Eye (tissue), 1 donor: ENCODE measurements at regions not wholly inside any gene's neighbourhood (a gene's known extent, or its start where the extent isn't known, plus 50 kb on each side); places are given as distances from the start of the nearest gene placed in this dataset.
"Not testable (repeated sequence)": the region's sequence is repeated elsewhere in the genome, so short reads cannot be mapped to it uniquely, and the experiment has no call there.

Experiments used
- DNase-seq: peaks from one replicate; pipeline ENCODE4 v3.0.0-alpha.2; 2015

DNA sequence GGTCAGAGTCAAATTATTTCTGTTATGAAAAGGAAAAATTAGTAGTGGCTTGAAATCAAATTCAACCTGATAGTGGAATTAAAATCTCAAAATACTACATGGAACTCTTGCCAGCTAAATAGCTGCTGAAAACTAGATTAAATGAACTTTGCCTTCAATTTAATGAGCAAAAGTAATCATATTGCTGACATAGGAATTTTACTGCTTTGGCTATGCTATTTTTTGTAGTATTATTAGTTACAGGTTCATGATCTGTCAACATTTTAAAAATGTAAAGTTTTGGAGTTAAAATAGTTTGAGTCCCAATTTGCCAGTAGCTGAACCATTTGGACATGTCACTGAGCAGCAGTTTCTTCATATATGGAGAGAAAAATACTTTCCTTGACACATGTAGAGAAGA lies 81.4 kb downstream of the RERGL start:
- DNase-seq: no peak

DNA sequence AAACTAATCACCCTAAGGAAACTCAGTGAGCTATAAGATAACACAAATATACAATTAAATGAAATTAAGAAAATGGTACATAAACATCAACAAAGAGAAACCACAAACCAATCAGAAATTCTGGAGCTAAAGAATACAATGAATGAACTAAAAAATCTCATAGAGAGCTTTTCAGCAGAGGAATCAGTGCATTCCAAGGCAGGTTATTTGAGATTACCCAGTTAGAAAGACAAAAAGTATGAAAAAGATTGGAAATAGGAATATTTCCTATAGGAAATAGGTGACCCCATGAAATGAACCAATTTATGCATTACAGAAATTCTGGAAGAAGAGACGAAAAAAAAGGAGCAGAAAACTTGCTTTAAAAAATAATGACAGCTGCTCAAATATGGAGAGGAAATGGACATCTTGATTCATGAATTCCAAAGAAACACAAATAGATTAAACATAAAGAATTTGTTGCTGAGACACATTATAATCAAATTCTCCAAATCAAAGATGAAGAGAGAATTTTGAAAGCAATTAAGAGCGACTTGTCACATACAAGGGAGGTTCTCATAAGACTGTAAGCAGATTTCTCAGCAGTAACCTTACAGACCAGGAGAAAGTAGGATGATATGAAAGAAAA lies 90.7 kb downstream of the RERGL start:
- DNase-seq: no peak

DNA sequence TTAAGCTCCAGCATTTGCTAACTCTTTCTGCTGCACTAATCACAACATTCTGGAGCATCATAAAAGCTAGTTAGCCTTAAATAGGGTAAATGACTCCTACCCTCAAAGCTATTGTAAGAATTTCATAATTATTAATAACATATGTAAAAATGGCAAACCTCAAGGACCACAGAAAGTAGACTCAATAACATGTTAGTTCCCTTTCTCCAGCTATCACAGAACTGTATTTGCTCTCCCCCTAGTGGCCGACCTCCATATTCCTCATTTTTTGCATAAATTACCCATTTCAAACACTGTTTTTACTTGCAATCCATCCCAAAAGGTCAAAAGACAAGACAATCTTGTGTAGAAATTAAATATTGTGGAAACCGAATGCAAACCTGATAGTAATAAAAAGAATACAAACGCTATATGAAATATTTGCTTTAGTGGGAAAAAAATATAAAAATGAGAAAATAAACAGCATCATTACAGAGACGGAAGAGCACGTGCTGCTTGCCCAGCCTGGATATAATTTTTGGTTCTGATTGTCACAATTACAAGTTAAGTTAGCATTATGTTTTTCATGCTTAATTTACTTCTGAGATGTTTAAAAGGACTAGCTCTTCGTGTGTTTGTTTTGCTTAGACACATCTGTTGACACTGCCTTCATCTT lies 97.9 kb downstream of the RERGL start:
- peak; percentile 81 for DNase-seq

DNA sequence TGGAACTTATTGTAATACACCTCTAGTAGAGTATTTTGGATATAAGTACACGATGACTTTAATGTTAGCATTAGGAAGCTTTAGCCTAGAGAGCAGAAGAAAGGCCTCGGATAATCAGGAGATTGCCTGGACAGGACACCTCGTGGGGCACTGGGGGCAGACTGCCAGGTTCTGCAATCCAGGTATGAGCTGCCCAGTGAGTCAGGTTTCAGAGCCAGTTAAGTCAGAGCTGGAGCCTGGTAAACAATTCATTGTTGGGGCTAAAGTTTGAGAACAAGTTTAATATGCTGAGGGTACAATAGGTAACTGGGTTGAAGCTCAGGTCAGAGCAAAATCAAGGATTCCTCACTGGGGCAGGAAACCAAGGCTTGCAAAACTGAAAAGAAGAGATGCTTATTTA lies 107.4 kb downstream of the RERGL start:
- no peak for DNase-seq

DNA sequence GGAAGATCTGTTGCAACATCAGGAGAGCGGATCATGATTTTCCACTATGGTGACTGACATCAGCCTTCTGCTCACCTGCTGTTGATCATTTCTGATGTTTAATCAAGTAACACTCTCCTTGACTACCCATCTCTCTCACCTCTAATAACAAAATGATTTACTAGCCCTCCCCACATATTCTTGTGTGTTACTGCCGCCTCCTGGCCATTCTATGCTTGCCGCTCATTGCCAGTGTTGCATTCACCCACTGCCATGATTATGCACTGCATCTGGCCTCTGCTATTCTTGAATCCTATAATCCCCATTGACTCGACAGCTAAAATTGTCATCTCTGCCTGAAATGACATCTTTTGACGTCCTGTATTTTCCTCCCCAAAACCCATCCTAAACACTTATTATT lies 113.8 kb downstream of the RERGL start:
- no peak for DNase-seq

DNA sequence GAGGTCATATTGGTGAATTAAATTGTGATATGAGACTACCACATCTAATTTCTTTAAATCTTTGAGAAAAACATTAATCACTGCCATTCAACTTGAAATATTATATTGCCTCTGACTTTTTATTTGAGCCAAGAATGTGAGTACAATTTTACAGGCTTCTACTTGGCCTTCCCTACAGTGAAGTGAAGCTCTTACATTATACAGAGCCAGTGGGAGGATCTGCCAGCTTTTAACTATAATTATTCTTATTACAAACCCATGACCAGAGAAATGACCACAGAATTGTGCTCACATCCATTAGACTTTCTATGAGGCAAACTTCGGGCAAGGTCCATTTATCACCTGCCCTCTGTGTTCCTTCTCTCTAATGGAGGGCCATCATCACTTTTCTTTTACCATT lies 114.2 kb downstream of the RERGL start:
- no peak for DNase-seq

DNA sequence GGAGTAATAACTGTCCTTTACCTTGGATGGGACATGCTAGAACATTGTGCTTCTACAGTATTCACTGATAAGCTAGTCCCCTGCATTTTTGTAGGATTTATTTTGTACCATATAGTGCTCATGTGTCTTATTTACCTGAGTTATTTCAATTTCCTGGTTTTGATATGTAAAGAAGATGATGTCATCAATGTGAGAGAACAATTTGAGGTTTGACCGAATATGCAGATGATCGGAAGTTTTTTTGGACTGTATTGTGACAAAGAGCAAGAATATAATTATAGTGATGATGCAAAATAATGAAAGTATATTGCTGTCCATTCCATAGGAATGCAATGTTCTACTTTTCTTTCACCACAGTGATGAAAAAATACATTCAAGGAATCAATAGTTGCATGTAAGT lies 114.8 kb downstream of the RERGL start:
- no peak for DNase-seq

DNA sequence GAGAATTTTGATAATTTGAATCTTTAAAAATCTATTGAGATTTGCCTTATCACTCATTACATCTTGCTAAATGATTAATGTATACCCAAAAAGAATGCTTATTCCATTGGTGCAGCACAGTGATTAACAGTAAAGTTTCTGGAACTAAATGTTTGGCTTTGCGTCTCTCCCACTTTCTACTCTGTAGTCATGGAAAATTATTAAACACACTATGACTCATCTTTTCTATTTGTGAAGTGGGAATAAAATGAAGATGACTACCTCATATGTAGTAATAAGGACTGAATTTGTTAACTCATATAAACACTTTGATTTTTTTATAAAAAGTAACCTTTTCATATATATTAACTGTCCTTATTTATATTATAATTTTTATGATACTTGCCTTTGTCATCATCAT lies 118.1 kb downstream of the RERGL start:
- no peak for DNase-seq

DNA sequence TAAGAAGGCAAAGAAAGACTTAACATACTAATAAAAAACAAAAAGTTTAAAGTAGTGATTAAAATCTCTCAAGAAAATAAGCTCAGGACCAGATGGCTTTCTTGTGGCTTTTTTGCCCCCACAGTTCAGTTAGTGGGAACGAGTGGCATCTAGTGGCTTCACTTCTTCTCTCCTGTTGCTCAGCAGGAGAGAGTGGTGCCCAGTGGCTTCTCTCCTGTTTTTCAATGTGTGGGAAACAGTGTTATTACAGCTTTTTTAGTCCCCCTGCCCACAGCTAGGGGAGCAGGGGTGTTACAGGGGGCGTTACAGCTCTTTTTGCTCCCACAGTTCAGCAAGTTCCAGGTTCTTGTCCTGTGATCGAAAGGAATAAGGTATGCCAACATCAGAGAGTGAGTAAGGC lies 135.2 kb downstream of the RERGL start:
- DNase-seq: no peak

DNA sequence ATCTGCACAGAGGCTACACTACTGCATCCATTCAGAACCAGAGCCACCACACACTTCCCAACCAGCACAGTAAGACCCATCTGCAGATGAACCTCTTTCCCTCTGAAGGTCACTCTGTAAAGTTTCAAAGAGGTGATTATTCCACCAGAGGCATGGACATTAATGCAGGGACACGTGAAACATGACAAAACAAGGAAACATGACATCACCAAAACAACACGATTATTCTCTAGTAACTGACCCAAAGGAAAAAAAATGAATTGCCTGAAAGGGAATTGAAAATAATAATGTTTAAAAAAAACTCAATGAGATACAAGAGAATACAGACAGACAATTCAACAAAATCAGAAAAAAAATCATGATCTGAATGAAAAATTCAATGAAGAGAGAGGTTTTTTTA lies 139.1 kb downstream of the RERGL start:
- no peak for DNase-seq

DNA sequence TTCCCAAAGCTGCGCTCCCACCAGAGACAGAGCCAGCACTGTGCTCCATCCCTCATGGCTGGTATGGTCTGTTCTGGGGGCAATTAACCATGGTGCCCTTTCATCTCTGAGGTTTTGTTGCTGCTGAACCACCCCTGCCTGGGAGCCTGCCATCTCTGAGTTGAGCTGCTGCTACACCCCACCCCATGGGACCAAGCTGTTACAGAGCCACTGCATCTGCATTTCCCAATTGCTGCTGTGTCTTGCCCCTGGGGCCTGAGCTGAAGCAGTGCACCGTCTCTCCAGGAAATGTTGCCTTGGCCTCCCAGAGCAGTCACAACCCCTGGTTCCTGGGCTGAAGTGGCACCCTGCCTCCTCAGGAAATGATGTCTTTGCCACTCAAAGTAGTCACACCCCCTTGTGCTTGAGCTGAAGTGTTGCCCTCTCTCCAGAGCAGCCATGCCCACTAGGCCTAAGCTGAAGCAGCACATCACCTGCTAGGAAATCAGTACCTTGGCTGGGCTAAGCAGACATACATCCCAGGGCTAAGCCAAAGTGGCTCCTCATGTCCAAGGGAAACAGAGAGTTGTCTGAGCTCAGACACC lies 140.3 kb downstream of the RERGL start:
- no peak for DNase-seq

DNA sequence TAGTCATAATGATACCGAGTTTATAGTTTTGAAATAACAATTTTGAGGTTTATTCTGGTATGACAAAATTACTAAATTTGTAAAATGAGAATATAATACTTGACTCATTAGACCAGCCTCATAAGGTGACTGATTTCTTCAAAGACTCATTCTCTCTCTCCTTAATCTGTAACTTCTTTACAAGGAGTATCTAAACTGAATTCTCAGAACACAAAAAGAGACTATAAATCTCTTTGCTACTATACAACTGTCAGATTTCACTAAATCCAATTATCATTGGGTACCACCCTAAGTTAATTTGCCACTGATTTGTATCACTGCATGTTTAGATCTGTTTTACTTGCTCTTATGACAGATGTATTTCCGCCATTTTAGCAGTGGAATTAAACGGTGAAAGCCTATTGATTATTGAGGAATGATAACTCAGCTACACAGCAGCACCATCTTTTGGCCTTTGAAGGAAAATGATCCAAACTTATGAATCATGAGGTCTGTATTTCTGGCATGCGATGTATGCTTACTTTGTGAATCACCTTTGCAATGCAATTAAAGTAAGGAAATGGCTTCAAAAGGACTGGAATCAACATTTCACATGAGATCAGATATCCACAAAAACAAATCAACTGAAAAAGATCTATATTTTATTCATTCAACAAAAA lies 161.2 kb downstream of the RERGL start:
- peak; percentile 38 for DNase-seq

DNA sequence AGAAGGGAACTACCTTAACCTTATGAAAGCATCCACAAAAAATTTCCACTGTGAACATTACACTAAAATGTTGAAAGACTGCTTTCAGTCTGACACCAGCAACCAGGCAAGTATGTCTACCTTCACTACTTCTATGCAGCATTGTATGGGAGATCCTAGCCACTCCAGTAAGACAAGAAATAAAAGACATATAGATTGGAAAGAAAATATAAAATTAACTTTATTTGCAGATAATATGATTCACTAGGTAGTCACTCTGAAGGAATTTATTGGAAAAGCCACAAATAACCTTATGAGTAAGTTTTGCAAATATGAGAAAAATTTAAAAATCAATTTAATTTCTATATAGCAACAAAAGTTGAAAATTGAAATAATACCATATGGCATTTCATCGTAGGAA lies 172.0 kb downstream of the RERGL start:
- no peak for DNase-seq

DNA sequence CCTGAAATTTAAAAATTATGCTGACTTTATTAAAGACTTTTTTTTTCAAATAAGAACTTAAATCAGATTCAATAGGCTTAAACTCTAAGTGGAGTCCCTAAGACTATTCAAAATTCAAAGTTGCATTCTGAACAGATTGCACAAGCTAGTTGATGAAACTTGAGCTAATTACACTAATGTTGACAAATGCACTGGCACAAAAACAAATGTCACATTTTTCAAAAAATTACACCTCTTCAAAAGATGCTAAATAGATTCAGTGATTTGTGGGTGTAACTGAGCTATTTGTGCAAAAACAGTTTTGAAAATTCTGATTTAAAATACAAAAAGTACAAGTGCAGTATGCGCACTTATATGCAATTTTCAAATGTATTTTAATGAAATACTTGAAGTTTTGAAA lies 205.4 kb downstream of the RERGL start:
- no peak for DNase-seq

DNA sequence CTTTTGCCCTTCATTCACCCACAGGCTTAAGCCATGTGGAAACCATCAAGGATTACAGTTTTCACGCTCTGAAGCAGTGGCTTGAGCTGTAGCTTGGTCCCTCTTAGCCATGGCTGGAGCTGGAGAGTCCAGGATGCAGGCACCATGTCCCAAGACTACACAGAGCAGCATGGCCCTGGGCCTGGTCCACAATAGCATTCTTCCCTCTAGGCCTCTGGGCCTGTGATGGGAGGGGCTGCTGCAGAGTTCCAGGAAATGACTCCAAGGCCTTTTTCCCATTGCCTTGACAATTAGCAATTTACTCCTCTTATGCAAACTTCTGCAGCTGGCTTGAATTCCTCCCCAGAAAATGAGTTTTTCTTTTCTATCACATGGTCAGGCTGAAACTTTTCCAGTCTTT lies 211.3 kb downstream of the RERGL start:
- no peak for DNase-seq

DNA sequence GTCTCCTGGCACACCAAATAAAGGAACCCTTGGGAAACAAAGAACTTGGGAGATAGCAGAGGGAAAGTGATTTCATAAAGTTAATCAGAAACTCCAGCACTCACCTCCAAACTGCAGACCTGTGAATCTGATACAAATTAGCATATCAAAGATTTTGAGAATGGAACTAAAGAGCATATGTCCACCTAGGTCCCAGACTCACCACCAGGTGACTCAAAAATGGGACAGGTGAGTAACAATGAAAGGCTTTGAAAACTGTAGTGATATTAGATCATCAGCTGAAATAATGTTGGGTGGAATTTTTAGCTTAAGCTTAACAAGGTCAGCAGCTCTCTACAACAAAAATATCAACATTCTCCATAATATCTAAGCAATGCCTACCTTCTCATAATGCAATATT lies 214.8 kb downstream of the RERGL start:
- DNase-seq: no peak

DNA sequence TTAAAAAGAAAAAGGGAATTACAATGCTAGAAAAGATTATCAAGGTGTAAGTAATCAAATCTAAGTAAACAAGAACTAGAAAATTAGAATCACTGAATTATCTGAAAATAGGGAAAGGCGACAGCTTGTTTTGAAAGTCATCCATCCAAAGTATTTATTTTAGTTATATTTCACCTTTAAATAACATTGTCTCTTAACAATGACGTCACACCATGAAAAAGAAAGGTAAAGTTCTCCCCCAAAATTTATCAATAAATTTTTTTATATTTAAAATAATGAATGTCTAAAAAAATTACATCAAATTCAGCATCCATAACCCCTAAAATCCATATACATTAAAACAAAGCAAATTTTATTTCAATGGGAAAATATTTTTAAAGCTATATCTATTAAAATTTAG lies 223.2 kb downstream of the RERGL start:
- no peak for DNase-seq

DNA sequence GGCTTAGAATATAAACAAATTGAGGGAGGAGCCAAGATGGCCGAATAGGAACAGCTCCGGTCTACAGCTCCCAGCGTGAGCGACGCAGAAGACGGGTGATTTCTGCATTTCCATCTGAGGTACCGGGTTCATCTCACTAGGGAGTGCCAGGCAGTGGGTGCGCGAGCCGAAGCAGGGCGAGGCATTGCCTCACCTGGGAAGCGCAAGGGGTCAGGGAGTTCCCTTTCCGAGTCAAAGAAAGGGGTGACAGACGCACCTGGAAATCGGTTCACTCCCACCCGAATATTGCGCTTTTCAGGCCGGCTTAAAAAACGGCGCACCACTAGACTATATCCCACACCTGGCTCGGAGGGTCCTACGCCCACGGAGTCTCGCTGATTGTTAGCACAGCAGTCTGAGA lies 234.4 kb downstream of the RERGL start:
- not testable (repeated sequence) for DNase-seq

DNA sequence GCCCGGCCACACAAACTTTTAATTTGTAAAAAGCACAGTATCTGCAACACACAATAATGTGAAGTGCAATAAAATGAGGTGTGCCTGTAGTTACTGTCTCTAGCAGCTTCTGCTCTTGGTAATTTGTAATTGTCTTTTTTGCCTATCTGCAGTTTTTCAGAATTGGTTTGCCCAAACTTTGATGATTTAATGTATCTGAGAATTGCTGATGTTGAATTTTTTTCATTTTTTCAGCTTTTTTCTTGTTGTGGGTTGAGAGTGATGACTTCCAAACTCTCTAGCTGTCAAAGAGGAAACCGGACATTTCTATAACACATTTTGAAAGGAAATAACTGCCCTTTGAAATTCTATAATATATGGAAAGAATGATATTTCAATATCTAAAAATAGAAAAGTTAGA lies 236.9 kb downstream of the RERGL start:
- no peak for DNase-seq

DNA sequence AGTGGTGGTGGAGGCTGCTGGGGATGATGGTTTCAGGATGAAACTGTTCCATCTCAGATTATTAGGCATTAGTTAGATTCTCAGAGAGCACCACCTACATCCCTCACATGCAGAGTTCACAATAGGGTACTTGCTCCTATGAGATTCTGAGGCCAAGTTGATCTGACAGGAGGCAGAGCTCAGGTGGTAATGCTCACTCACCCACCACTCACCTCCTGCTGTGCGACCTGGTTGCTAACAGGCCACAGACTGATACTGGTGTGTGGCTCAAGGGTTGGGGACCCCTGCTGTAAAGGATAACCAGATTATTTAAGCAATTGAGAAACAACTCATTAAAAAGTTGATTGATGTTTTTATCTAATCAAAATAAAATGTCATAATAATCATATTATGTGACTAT lies 248.5 kb downstream of the RERGL start:
- DNase-seq: peak; percentile 80

DNA sequence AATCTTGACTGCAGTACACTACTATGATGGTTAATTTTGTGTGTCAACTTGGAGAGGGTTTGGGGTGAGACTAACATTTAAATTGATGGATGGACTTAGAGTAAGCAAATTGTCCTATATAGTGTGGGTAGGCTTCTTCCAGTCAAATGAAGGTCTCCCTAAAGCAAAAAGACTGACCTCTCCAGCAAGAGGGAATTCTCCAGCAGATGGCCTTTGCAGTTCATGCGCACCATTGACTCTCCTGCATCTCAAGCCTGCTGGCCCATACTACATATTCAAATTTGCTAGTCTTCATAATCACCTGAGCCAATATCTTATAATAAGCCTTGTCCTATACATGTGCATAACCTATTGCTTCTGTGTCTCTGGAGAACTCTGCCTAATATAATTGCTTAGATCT lies 260.2 kb downstream of the RERGL start:
- no peak for DNase-seq

DNA sequence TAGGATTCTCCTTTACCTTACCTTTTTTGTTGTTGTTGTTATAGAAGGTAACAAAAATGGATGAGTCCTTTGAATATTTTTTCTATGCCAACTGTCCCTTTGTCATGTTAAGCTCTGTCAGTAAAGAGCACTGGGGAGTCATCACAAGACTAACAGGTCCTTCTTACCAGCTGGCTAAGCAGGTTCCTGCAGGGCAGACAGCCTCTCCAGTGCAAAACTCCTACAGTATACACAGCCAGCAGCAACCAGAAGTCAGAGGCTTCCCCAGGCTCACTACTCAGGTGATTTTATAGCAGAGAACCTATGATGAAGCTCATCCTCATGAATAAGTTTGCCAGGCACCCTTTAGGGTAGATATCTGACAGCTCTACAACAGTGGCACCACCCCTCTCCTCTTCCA lies 271.1 kb downstream of the RERGL start:
- no peak for DNase-seq

DNA sequence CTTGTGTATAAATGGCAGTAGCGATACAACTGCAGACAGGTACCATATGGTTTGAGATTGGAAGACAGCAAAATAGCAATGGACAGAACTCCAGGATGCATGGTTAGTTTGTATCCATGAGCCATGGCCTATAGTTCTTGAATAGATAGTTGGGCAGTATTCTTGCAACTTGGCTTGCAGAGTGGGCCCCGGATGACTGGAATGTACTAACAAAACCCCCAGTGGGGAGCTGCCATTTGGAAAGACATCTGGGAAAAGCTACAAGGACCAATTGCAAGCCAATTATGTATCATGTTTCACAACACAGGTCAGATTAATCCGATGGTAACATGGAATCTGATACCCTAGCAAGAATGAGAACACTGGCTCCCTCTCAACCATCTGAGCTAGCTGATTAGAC lies 279.6 kb downstream of the RERGL start:
- DNase-seq: no peak

DNA sequence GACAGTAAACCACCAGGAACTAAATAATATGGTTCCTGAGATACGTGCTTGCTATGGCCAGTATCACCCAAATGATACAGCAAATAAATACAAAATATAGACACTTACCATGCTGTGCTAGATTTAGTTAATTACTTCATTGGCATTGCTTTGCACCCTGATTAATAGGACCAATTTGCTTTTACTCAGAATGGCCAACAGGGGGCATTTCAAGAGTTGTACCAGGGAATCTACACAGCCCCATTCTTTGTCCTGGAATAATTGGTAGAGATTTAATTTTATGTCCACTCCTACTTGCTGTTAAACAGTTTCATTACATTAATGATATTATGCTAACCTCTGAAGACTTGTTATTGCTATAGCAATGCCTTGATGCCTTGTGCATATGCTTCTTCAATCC lies 280.8 kb downstream of the RERGL start:
- DNase-seq: no peak
